DMS53 treated with DMSO at 0.1 percent for 48 hours (cell line): ENCODE measurements at regions not wholly inside any gene's neighbourhood (a gene's known extent, or its start where the extent isn't known, plus 50 kb on each side); places are given as distances from the start of the nearest gene placed in this dataset.

ENCODE experiments used
- DNase-seq: peaks from one replicate; lab custom pipeline; 2025; ENCODE audit not compliant: unreplicated experiment; lab: John Stamatoyannopoulos, UW

- no peak for DNase-seq
Observed at GRCh38 chr10:6780008-6780677, 200.1 kb upstream of the PRKCQ start.

- no peak for DNase-seq
Observed at GRCh38 chr10:6778992-6779701, 199.1 kb upstream of the PRKCQ start.

- DNase-seq, result no peak
Observed at GRCh38 chr10:6776170-6776569, 196.1 kb upstream of the PRKCQ start.

- DNase-seq, result no peak
Observed at GRCh38 chr10:6774406-6774805, 194.3 kb upstream of the PRKCQ start.

- no peak for DNase-seq
Observed at GRCh38 chr10:6771331-6771730, 191.3 kb upstream of the PRKCQ start.

GRCh38 chr10:6770846-6771245, 190.8 kb upstream of the PRKCQ start:
- no peak for DNase-seq

GRCh38 chr10:6769704-6770417, 189.8 kb upstream of the PRKCQ start:
- no peak for DNase-seq

GRCh38 chr10:6766131-6766801, 186.2 kb upstream of the PRKCQ start:
- DNase-seq, result no peak

GRCh38 chr10:6763423-6763822, 183.3 kb upstream of the PRKCQ start:
- DNase-seq, result no peak

GRCh38 chr10:6763001-6763400, 182.9 kb upstream of the PRKCQ start:
- no peak for DNase-seq

- no peak for DNase-seq
Observed at GRCh38 chr10:6759961-6760360, 179.9 kb upstream of the PRKCQ start.

GRCh38 chr10:6757158-6757557, 177.1 kb upstream of the PRKCQ start:
- DNase-seq, result no peak

GRCh38 chr10:6756716-6757115, 176.6 kb upstream of the PRKCQ start:
- no peak for DNase-seq

GRCh38 chr10:6755781-6756460, 175.8 kb upstream of the PRKCQ start:
- no peak for DNase-seq

GRCh38 chr10:6753644-6754043, 173.6 kb upstream of the PRKCQ start:
- DNase-seq, result no peak

GRCh38 chr10:6751363-6751762, 171.3 kb upstream of the PRKCQ start:
- DNase-seq, result no peak

- DNase-seq, result no peak
Observed at GRCh38 chr10:6748981-6749635, 169.0 kb upstream of the PRKCQ start.

- no peak for DNase-seq
Observed at GRCh38 chr10:6748029-6748428, 168.0 kb upstream of the PRKCQ start.

- no peak for DNase-seq
Observed at GRCh38 chr10:6746782-6747181, 166.7 kb upstream of the PRKCQ start.

- DNase-seq, result no peak
Observed at GRCh38 chr10:6743291-6743849, 163.3 kb upstream of the PRKCQ start.
